ENCODE measurements at regions not wholly inside any gene's neighbourhood (a gene's known extent, or its start where the extent isn't known, plus 50 kb on each side); places are given as distances from the start of the nearest gene placed in this dataset.

- TF ChIP-seq CTCF (IDR thresholded peaks at IDR 0.05) (no peak), POLR2A (IDR thresholded peaks at IDR 0.05) (no peak)
These were observed 276.2 kb downstream of the RAP2B start for GRCh38 chr3:153438271-153438670.
